Thyroid gland (tissue), 4 donors: ENCODE measurements at regions not wholly inside any gene's neighbourhood (a gene's known extent, or its start where the extent isn't known, plus 50 kb on each side); places are given as distances from the start of the nearest gene placed in this dataset.

ENCODE experiments used
- POLR2A ChIP-seq, 2 donors: fragments of 450-650 bp; IDR thresholded peaks; one replicate each; pipeline ENCODE4 v1.6.1; 2017; ENCODE audit warnings: antibody characterized with exemption in 2 of 2, mild to moderate bottlenecking in 2 of 2, moderate library complexity in 1 of 2
- TF ChIP-seq, protein P1 (sequence below), 6 experiments: fragments of 200-600 bp in 3 of 6; fragments of 450-650 bp in 3 of 6; sonication (generic) in 3 of 6; IDR thresholded peaks; one replicate each; pipeline ENCODE4 v1.5.1; 2016 to 2019; ENCODE audit warnings: antibody characterized with exemption in 6 of 6, mild to moderate bottlenecking in 2 of 6, inconsistent platforms in 1 of 6, moderate library complexity in 1 of 6

DNA sequence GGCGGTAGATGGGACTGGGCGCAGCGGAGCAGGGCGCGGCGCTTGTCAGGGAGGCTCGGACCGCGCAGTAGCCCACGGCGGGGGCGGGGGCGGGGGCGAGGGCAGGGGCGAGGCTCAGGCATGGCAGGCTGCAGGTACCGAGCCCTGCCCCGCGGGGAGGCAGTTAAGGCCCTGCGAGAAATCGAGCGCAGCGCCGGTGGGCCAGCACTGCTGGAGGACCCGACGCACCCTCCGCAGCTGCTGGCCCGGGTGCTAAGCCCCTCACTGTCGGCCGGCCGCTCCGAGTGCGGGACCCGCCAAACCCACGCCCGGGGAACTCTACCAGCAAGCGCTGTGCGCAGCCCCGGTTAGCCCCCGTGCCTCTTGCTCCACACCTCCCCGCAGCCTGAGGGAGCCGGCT, 90.2 kb upstream of the RPL38 start:
- TF ChIP-seq, protein P1, sequence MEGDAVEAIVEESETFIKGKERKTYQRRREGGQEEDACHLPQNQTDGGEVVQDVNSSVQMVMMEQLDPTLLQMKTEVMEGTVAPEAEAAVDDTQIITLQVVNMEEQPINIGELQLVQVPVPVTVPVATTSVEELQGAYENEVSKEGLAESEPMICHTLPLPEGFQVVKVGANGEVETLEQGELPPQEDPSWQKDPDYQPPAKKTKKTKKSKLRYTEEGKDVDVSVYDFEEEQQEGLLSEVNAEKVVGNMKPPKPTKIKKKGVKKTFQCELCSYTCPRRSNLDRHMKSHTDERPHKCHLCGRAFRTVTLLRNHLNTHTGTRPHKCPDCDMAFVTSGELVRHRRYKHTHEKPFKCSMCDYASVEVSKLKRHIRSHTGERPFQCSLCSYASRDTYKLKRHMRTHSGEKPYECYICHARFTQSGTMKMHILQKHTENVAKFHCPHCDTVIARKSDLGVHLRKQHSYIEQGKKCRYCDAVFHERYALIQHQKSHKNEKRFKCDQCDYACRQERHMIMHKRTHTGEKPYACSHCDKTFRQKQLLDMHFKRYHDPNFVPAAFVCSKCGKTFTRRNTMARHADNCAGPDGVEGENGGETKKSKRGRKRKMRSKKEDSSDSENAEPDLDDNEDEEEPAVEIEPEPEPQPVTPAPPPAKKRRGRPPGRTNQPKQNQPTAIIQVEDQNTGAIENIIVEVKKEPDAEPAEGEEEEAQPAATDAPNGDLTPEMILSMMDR (IDR thresholded peaks at IDR 0.05), result no peak
- TF ChIP-seq POLR2A (IDR thresholded peaks at IDR 0.05), result no peak
